Natural killer cell (primary cell): ENCODE measurements at regions not wholly inside any gene's neighbourhood (a gene's known extent, or its start where the extent isn't known, plus 50 kb on each side); places are given as distances from the start of the nearest gene placed in this dataset.

Experiments
- ATAC-seq, 3 donors: fragments of 150-1000 bp in 2 of 3; fragments of 200-7000 bp in 1 of 3; cut with Tn5 transposase; 1 replicate in 1 of 3; 2 replicates in 2 of 3; pipeline ENCODE4 v1.10.0; 2021; ENCODE audit warnings: mild to moderate bottlenecking in 2 of 3, moderate library complexity in 2 of 3
- DNase-seq, 2 donors: peaks; one replicate each; pipeline versions ENCODE4 v3.0.0 to v3.0.0-alpha.2; 2013 to 2021; ENCODE audit warnings: mixed read lengths in 1 of 2
- H3K27ac ChIP-seq: one replicate; pipeline ENCODE4 v1.5.1; 2013; ENCODE audit warnings: mild to moderate bottlenecking, low read length
- H3K27me3 ChIP-seq: one replicate; pipeline ENCODE4 v1.6.1; 2013; ENCODE audit warnings: low read length; ENCODE audit not compliant: control insufficient read depth, insufficient read depth
- H3K36me3 ChIP-seq: one replicate; pipeline ENCODE4 v1.6.1; 2013; ENCODE audit warnings: low read length; ENCODE audit not compliant: control insufficient read depth, insufficient read depth
- H3K4me1 ChIP-seq: one replicate; pipeline ENCODE4 v1.6.1; 2013; ENCODE audit warnings: low read length; ENCODE audit not compliant: control insufficient read depth, insufficient read depth
- H3K4me3 ChIP-seq: one replicate; pipeline ENCODE4 v1.5.1; 2013; ENCODE audit warnings: low read length
- H3K9me3 ChIP-seq: one replicate; pipeline ENCODE4 v1.6.1; 2013; ENCODE audit warnings: low read length; ENCODE audit not compliant: control insufficient read depth, insufficient read depth
- H3K27ac Mint-ChIP-seq, 2 donors: one replicate each; pipeline ENCODE4 v1.8.0; 2022; ENCODE audit warnings: mild to moderate bottlenecking in 2 of 2, mixed read lengths in 2 of 2, moderate library complexity in 1 of 2
- H3K27me3 Mint-ChIP-seq, 2 donors: one replicate each; pipeline ENCODE4 v1.8.0; 2022; ENCODE audit warnings: low read depth in 2 of 2, mixed read lengths in 2 of 2
- H3K36me3 Mint-ChIP-seq: one replicate; pipeline ENCODE4 v1.8.0; 2022; ENCODE audit warnings: mixed read lengths
- H3K4me1 Mint-ChIP-seq, 2 donors: one replicate each; pipeline ENCODE4 v1.8.0; 2022; ENCODE audit warnings: mixed read lengths in 2 of 2
- H3K4me3 Mint-ChIP-seq: one replicate; pipeline ENCODE4 v1.8.0; 2022; ENCODE audit warnings: mild to moderate bottlenecking, moderate library complexity, mixed read lengths
- H3K9me3 Mint-ChIP-seq, 2 donors: one replicate each; pipeline ENCODE4 v1.8.0; 2022; ENCODE audit warnings: mixed read lengths in 2 of 2
- WGBS: methylation state at CpG from one replicate; pipeline ENCODE4 v1.1.7; 2013; ENCODE audit warnings: missing lambda C conversion rate; ENCODE audit not compliant: insufficient coverage; 5-methylcytosine and 5-hydroxymethylcytosine counted together
- intact Hi-C: fragments of 100-400 bp; cut with micrococcal nuclease; formaldehyde crosslinking; loops from one replicate; pipeline ENCODE4 v1.14.2; 2022
- TF ChIP-seq, protein P1 (sequence below): fragments of 200-600 bp; IDR thresholded peaks from one replicate; pipeline ENCODE4 v1.8.0; 2022; ENCODE audit warnings: antibody characterized with exemption

DNA sequence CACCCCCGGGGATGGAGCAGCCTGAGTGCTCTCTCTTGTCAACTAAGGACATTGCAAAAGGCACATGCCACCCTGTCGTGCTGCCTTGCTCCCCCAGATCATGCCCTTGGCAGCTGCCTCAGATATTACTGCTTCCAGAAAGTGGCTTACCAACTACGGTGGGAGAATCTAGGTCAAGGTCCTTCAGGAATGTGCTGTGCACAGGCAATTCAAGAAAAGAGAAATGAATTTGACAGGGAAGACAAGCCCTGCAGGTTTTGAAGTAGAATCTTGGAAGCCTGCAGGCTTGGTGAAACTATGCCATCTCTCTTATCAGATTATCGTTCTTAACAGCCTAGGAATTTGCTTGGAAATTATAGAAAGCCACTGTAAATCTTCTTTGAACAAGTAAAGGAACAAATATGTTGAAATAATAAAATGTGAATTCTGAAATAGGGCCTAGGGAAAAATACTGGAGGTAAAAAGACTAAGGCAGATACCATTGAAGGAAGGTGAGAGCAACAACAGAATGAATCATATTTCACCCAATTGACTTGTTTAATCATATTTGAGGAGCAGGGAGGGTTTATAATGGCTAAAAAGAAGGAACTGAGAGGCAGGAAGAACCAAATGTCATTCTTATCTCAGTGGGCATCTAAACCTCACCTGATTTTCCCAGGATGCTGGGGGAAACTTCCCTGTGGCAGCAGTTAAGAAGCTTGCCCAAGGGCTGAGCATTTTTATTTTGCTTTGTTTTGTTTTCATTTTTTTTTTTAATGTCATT lies 94.0 kb upstream of the GLS start:
- no peaks in the 10 kb centered on the region for H3K36me3 Mint-ChIP-seq
- no peak for ATAC-seq
- no peaks in the 10 kb centered on the region for H3K9me3 Mint-ChIP-seq
- no peak overlapping the region for H3K4me3 Mint-ChIP-seq
- no peak overlapping the region for H3K4me3 ChIP-seq
- H3K36me3 ChIP-seq, result no peaks in the 10 kb centered on the region
- no peak overlapping the region for H3K27ac Mint-ChIP-seq
- peaks cover 2% of the 10 kb centered on the region for H3K4me1 ChIP-seq
- H3K4me1 Mint-ChIP-seq, result peaks cover 7% of the 10 kb centered on the region in 2 donors
- H3K9me3 ChIP-seq, result no peaks in the 10 kb centered on the region
- intact Hi-C loops, result no loop called here
- no peaks in the 10 kb centered on the region for H3K27me3 ChIP-seq
- WGBS, result 77% methylated on average over 4 of the region's 4 CpGs
- DNase-seq, result no peak
- TF ChIP-seq, protein P1, sequence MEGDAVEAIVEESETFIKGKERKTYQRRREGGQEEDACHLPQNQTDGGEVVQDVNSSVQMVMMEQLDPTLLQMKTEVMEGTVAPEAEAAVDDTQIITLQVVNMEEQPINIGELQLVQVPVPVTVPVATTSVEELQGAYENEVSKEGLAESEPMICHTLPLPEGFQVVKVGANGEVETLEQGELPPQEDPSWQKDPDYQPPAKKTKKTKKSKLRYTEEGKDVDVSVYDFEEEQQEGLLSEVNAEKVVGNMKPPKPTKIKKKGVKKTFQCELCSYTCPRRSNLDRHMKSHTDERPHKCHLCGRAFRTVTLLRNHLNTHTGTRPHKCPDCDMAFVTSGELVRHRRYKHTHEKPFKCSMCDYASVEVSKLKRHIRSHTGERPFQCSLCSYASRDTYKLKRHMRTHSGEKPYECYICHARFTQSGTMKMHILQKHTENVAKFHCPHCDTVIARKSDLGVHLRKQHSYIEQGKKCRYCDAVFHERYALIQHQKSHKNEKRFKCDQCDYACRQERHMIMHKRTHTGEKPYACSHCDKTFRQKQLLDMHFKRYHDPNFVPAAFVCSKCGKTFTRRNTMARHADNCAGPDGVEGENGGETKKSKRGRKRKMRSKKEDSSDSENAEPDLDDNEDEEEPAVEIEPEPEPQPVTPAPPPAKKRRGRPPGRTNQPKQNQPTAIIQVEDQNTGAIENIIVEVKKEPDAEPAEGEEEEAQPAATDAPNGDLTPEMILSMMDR, result no peak
- H3K27me3 Mint-ChIP-seq, result peaks cover 0 to 7% of the 10 kb centered on the region in 2 donors
- no peak overlapping the region for H3K27ac ChIP-seq

DNA sequence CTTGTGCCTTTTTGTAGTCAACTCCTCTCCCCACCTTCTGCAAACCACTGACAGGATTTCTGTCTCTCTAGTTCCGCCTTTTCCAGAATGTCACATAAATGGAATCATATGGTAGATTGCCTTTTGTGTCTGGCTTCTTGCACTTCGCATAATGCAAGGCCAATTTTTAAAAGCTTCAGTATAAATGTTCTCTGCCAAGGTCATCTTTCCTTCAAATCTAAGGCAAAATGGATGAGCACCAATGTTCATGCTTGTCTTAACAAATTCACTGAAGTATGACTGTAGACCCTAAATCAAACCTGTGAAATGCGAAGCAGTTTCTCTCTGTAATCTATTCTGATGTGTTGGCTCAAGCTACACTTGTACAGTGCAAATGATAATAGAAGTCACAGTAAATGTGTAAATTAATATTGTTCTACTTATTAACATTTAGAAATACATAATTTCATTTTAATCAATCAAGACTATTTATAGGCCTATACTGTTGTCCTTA lies 92.8 kb upstream of the GLS start:
- peaks cover 0 to 4% of the 10 kb centered on the region in 2 donors for H3K27me3 Mint-ChIP-seq
- peaks cover 14 to 15% of the 10 kb centered on the region in 2 donors for H3K4me1 Mint-ChIP-seq
- peaks cover 3% of the 10 kb centered on the region for H3K4me1 ChIP-seq
- H3K4me3 ChIP-seq, result no peak overlapping the region
- WGBS, result 60% methylated on average over 3 of the region's 3 CpGs
- no peaks in the 10 kb centered on the region for H3K9me3 ChIP-seq
- DNase-seq (no peak), ATAC-seq (no peak)
- intact Hi-C loops, result no loop called here
- no peaks in the 10 kb centered on the region for H3K9me3 Mint-ChIP-seq
- TF ChIP-seq, protein P1, result no peak
- H3K27me3 ChIP-seq, result no peaks in the 10 kb centered on the region
- H3K4me3 Mint-ChIP-seq, result no peak overlapping the region
- no peaks in the 10 kb centered on the region for H3K36me3 ChIP-seq
- no peaks in the 10 kb centered on the region for H3K36me3 Mint-ChIP-seq
- H3K27ac Mint-ChIP-seq, result no peak overlapping the region
- H3K27ac ChIP-seq, result no peak overlapping the region

DNA sequence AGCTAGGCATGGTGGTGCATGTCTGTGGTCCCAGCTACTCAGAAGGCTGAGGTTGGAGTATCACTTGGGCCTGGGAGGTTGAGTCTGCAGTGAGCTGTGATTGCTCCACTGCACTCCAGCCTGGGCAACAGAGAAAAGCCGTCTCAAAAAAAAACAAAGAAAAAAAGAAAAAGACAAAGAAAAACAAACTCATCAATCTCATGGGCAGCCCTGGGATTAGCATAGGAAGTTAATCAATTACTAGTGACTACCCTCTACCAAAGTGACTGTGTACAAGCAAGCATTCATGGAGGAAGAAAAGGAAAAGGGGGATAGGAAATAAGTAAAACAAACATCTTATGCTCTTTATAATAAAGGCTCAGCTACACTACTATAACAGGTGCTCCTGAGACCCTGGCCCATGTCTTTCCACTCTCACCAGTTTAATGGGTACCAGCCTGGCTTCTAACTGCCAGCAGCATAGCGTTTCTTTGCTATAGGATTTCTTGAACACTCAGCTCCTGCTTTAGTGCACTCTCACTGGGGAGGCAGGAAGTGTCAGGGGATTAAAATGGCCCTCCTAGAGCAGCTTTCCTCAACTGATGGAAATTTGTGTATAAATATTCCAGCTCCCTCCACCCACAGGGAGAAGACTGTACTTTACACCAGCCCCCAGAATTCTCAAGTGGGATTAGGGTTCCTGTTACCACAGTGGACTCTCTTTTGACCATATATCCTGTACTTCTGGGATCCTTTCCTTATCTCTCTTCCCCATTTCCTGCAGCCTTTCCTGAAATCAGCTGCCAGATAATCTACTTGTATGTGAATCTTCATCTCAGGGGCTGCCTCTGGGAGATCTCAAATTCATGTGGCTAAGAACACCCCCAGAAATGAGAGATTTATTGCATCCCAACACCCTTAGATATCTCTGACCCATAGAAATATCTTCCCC lies 91.3 kb upstream of the GLS start:
- 83% methylated on average over 1 of the region's 2 CpGs for WGBS
- TF ChIP-seq, protein P1, result no peak
- intact Hi-C loops, result no loop called here

More for the DNA sequence above, 91.3 kb upstream of the GLS start:
- Mint-ChIP-seq H3K4me3 (no peak overlapping the region), H3K9me3 (no peaks in the 10 kb centered on the region), H3K36me3 (no peaks in the 10 kb centered on the region), H3K27me3 (no peaks in the 10 kb centered on the region), H3K27ac (no peak overlapping the region), H3K4me1 (peaks cover 14 to 19% of the 10 kb centered on the region in 2 donors)
- H3K27me3 ChIP-seq, result no peaks in the 10 kb centered on the region
- no peaks in the 10 kb centered on the region for H3K36me3 ChIP-seq
- no peaks in the 10 kb centered on the region for H3K9me3 ChIP-seq
- peaks cover 3% of the 10 kb centered on the region for H3K4me1 ChIP-seq
- DNase-seq, result no peak
- ATAC-seq, result no peak
- H3K4me3 ChIP-seq, result no peak overlapping the region
- no peak overlapping the region for H3K27ac ChIP-seq
